HG03457 (cell line): ENCODE measurements at regions not wholly inside any gene's neighbourhood (a gene's known extent, or its start where the extent isn't known, plus 50 kb on each side); places are given as distances from the start of the nearest gene placed in this dataset.
"Not testable (repeated sequence)": the region's sequence is repeated elsewhere in the genome, so short reads cannot be mapped to it uniquely, and the experiment has no call there.

ENCODE experiments used
- ATAC-seq: cut with Tn5 transposase; IDR thresholded peaks from one replicate; pipeline ENCODE4 v1.9.1; 2021; ENCODE audit warnings: moderate number of reproducible peaks; ENCODE audit not compliant: unreplicated experiment

DNA sequence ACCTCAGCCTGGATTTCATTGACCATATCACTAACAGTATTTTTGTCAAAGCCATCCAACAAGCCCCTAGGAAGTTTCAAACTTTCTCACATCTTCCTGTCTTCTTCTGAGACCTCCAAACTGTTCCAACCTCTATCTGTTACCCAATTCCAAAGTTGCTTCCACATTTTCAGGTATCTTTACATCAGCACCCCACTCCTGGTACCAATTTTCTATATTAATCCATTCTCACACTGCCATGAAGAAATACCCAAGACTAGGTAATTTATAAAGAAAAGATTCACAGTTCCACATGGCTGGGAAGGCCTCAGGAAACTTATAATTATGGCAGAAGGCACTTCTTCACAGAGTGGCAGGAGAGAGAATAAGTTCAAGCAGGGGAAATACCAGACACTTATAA is 571.9 kb upstream of the PHF14 start:
- ATAC-seq, result no peak

DNA sequence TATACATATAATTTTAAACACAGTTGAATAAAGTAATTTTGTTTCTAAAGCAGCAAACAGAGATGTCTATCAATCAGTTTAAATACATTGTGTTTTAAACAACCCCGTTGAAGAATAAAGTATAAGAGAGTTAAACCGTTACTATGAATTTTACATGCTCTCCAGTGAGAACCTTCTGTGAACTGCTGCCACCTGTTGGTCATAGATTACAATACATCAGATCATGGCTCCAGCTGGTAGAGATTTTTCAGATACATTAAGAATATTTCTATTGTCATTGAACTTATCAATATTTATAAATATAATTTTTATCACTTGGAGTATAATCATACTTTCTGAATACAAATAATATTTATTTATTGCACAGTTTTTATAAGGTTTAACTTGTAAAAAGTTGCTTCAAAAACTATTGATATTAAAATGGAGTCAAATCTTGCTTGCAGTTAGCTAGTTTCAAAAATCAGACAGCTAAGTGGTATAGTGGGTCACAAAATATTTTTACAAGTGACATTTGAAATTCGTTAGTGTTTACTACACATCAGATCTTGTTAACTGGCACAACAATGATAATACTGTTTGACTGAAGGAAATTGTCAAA is 561.2 kb upstream of the PHF14 start:
- peak; percentile 54 for ATAC-seq

DNA sequence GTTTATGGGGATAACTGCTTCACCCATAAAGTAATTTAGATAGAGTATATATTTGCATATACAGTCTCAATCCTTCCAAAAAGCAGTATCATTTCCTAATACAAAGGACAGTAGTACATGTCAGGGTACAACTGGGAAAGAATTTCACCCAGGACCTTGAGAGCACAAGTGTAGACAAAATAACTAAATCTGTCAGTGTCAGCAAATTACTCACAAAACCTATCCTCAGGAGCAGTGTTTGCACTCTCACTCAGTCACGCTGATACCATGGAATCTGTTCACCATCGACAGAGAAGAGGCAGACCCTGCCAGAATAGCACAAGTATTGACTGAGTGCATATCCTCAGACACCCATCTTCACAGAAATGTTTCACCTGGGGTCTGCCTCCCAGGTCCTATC is 554.7 kb upstream of the PHF14 start:
- no peak for ATAC-seq

DNA sequence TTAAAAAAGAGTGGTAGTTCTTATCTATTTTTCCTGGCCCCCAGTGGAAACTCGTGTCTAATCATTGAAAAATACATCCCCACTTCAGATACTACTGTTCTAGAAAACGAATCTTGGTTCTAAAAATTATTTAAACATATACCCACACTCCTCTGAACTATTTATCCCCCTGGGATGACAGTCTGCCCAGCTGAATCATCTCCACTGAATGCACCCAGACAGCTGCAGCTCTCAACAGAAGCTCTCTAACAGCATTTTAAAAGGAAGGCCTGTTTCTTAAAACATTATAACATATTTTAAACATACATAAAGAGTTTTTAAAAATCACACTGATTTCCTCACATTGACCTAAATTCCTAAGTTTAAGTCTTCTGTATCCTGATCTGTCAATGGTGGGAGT is 544.6 kb upstream of the PHF14 start:
- no peak for ATAC-seq

DNA sequence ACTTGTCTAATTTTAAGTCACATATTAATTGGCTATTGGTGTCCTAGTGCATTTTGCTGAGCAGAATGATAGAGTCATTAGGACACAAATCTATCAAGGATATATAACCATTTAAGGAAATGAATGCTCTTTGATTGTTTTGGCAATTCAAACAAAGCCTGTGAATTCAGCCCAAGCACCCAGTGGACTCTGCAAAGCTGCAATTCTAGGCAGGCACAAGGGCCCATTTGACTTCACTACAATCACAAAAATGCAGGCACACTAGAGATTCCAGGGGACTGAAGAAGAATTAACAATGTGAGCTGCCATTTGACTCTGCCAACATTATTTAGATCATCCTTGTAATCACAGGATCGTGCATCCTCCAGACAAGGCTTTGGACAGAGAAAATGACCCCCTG is 544.2 kb upstream of the PHF14 start:
- ATAC-seq, result no peak

DNA sequence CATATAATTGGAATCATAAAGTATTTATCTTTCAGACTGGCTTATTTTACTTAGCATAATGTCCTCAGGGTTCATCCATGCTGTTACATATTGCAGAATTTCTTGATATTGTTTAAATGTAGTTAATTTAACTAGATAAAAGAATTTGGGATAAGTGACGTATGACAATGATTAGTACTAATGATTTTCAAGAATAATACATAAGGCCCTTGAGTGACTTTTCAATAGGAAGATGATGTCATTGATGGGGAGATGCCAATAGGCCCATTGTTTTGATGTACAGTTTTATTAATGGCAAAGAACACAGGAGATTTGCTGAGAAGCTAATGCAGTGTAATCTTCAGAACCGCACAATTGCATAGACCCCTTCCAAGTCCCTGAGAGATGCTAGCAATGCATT is 537.4 kb upstream of the PHF14 start:
- no peak for ATAC-seq

DNA sequence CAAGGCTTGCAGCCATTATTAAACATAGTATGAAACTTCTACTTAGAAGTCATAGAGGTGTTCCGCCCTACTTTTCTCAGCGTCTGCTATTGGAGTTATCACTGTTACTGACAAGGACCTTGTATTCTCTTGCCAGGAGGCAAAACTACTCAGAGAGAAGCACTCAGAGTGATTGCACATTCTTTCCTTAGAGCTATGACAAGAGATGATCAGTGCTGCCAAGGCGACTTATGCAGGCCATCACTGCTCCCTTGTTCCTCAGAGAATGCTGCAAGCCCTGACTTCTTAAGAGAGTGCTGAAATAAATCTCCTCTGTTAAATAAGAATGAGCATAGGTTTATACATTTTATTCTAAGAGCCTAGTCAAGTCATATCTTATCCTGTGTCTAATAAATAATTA is 534.6 kb upstream of the PHF14 start:
- no peak for ATAC-seq

DNA sequence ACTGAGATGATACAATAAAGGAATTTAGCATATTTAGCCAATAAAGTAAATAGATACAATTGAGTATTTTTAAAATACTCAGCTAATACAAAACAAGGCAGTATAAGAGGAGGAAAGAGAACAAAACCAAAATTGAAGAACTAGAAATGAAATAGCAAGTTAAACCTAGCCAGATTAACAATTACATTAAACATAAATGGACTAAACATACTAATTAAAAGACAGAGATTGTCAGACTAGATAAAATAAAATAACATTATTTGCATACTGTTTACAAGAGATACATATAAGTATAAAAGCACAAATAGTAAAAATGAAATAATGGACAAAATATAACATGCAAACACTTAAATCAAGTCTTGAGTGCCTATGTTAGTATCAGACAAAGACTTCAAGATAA is 517.7 kb upstream of the PHF14 start:
- no peak for ATAC-seq

DNA sequence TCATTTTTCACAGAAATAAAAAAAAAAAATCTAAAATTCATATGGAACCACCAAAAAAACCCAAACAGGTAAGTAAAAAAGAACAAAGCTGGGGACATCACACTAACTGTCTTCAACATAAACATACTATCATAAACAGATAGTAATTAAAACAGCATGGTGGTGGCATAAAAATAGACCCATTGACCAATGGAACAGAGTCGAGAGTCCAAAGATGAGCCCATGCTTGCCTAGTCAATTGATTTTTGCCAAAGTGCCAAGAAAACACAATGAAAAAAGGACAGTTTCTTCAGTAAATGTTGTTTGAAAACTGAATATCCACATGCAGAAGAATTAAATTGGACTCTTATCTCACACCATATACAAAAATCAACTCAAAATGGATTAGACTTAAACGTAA is 513.2 kb upstream of the PHF14 start:
- ATAC-seq, result no peak

DNA sequence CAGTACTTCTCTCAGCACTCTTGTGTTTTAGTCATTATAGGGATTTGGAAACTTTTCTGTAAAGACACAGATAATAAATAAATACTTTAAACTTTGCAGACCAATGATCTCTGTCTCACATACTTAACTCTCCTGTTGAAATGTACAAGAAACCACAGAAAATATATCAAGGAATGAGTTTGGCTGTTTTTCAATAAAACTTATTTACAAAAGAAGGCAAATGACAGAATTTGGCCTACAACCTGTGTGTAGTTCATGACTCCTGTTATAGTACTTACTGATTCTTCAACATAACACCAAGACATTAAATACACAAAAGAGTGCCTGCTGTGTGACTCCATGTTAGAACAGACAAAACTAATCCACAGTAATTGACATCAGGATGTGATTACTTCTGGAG is 510.0 kb upstream of the PHF14 start:
- ATAC-seq, result no peak

DNA sequence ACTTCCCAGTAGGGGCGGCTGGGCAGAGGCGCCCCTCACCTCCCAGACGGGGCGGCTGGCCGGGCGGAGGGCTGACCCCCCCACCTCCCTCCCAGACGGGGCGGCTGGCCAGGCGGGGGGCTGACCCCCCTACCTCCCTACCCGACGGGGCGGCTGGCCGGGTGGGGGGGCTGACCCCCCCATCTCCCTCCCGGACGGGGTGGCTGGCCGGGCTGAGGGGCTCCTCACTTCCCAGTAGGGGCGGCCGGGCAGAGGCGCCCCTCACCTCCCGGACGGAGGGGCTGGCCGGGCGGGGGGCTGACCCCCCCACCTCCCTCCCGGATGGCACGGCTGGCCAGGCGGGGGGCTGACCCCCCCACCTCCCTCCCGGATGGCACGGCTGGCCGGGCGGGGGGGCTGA is 508.1 kb upstream of the PHF14 start:
- ATAC-seq, result not testable (repeated sequence)

DNA sequence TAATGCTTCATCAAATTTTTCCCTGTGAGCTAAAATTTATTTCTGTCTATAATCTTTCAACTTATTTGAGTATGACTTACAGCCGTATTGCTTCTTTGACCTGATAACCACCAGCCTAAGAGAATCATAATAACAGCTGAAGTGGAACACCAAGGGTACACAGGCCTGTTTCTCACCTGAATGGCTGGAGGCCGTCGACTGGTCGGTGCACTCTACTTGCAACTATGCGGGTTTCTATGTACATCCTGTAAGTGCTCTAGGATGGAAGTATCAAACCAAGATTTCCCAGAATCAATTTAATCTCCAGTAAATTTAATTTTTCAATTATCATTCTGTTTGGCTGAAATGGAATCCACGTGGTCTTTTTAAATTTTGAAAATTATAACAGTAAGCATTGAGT is 504.8 kb upstream of the PHF14 start:
- no peak for ATAC-seq

DNA sequence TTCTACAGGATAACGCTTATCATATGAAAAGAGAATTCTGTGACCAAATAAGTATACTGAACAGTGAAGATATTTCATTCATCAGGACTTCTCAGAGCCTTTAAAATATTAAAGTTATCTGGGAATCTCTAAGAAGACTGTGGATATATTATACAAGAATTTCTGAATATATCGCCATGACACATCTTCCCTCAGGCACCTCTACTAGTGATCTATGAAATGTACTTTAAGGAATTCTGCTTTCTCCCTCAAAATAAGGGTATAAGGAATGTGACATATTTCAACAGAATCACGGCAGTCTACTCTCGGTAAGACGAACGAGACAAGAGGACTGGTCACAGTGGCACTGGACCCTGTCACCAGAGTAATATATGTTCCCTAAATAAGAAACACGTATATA is 504.2 kb upstream of the PHF14 start:
- no peak for ATAC-seq

DNA sequence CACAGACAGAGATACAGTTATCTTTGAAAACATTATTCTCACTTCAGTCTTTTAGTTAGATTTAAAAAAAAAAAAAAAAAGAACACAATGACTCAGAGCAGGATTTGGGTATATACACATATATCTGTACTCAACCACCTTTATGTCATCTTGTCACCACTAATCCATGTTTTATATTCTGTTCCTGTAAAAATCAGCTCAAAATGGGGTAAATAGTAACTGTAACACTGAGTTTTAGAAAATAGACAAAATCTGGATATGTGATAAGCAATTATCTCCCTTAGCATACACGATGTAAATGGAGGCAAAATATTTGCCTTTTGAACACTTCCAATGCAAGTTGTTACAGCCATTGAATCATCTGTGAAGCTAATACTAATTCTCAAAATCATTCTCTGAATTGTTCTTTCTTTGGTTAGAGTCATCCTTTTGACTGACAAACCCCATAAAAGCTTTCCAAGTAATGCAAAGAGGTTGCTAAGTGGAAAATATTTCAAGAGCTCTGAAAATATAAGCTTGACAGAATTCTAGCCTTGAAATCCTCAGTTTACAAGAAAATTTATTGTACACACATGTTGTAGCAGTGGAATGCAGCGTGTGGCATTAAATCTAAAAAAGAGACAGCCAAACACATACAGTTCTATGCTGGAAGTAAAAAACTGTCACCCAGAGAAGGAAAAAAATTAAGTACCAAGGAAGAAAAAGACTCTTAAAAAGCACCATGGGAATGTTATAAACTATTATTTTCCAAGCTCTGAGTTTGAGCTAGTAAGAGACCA is 502.2 kb upstream of the PHF14 start:
- ATAC-seq, result no peak

DNA sequence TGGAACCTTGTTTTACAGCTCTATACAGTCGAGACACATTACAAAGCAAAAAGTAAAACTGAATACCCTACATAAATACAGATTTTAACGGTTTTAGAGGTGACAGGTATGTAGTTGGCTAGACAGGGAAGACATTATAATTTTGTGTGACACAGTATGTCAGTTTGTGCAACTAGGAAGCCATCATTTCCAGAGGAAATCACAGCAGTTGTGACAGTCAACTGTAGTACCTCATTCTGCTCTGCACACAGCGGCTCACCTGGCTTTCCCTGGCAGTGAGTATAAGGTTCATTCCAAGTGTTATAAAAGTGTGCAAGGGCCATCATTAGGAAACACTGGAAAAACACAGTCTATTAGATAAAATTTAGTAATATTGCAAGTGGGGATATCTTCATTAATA is 501.6 kb upstream of the PHF14 start:
- ATAC-seq, result no peak

DNA sequence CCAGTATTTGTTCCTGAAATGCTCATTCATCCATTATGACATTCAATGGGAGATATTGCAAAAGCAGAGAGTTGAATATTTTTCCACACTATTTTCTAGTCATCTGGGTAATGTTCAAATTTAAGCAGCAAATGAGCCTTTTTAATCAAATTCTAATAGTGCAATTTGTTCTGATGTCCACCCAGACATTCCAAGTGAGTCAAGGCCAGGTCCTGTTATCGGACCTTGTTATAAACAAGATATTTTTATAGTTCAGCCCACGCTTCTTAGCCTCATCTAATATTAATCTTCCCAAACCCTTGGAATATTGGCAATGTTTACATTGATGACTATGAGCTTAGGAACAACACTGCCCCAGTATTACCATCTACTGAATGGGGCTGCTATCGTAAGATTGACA is 500.1 kb upstream of the PHF14 start:
- no peak for ATAC-seq

DNA sequence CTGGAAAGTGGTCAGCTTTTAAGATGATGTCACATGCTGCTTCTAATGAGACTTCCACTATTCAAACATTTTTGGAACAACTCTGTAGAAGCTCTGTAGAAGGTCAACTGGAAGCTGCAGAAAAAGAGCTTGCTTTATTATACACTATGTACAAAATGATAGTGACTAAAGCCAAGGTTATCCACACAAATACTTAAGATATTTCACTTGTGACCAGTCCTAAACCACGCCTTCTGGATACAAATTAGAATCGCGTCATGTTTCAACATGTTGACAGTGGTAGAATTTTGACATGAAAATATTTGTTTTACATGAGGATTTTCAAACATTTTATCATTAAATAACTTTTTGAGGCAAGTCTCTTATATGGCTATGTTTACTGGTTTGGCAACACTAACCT is 499.6 kb upstream of the PHF14 start:
- no peak for ATAC-seq

DNA sequence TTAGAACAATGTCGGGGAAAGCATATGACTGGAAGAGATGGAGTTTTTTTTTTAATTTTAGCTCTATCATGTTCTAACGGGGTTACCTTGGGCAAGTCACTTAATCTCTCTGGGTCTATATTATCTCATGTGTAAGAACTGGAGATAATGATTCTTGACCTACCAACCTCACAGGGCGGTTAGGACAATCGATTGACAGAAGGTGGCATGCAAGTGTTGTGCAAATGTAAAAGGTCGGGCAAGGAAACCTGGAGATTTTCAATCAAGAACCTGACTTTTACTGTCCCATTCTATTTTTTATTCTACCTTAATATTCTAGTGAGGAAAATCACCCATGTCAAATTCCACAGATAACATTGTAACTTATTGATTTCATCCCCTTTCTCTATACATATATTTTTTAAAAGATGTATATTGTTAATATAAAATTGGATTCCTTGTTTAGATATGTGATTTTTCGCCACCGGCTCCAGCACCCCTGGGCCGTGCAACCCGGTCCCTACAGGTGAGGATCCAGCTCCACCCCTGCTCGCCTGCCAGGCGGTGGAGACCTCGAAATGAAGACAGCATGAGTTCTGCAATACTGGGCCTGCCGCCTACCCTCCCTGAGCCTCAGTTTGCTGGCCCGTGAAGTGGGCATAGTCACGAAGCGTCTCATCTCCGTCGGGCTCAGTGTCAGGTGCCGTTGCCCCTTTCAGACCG is 497.6 kb upstream of the PHF14 start:
- ATAC-seq, result no peak

DNA sequence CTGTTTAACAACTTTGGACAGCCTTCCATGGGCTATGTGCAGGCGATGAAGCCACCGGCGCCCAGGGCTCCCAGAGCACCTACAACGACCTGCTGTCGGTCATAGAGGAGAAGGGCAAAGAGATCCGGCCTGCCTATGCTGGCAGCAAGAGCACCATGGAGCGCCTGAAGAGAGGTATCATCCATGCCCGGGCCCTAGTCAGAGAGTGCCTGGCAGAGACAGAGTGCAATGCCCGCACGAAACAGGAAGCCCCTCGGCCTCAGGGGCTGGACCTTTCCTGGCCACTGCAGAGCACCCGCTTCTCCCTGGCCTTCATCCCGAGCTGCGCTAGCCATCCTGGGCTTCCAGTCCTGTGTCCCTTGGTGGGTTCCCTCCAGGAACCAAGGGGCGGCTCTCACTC is 497.0 kb upstream of the PHF14 start:
- ATAC-seq, result no peak

DNA sequence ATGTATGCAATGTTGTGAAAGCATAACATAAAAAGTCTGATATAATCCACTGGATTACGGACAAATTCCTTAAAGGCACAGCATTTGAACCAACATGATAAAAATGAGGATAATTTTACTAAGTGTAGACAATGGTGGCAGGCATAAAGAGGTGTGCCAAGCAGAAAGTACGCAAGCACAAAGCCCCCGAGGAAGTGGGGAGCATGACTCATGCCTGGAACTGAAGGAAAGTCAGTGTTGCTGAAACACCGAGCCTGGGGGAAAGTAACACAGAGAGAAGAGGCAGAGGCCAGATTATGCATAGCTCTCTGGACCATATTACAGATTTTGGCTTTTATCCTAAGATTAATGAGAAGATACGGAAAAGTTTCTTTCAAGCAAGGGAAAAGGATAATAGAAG is 490.0 kb upstream of the PHF14 start:
- ATAC-seq, result no peak

DNA sequence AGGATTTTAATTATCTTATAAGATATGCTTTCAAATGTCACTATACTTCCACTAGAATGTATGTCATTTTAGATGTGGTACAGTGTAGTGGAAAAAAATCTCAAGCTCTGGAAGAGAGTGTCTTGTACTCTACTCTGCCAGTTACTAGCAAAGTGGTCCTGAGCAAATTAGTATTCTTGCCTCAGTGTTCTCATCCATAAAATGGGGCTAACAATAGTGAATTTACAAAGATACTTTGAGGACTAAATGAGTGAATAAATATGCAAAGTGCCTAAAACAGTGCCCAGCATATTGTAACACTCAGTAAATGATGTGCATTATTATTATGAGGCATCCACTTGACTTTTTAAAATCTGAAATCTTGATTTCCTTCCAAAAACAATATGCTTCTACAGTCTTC is 488.9 kb upstream of the PHF14 start:
- ATAC-seq, result no peak

DNA sequence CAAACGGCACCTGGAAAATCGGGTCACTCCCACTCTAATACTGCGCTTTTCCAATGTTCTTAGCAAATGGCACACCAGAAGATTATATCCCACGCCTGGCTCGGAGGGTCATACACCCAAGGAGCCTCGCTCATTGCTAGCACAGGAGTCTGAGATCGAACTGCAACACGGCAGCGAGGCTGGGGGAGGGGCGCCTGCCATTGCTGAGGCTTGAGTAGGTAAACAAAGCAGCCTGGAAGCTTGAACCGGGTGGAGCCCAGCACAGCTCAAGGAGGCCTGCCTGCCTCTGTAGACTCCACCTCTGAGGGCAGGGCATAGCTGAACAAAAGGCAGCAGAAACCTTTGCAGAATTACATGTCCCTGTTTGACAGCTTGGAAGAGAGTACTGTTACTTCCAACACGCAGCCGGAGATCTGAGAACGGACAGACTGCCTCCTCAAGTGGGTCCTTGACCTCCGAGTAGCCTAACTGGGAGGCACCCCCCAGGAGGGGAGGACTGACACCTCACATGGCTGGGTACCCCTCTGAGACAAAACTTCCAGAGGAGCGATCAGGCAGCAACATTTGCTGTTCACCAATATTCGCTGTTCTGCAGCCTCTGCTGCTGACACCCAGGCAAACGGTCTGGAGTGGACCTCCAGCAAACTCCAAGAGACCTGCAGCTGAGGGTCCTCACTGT is 472.3 kb upstream of the PHF14 start:
- ATAC-seq, result not testable (repeated sequence)
